Rectal smooth muscle tissue (tissue), 1 donor: ENCODE measurements at regions not wholly inside any gene's neighbourhood (a gene's known extent, or its start where the extent isn't known, plus 50 kb on each side); places are given as distances from the start of the nearest gene placed in this dataset.
"Not testable (repeated sequence)": the region's sequence is repeated elsewhere in the genome, so short reads cannot be mapped to it uniquely, and the experiment has no call there.

Experiments used
- H3K27ac ChIP-seq: one replicate; pipeline ENCODE4 v1.7.0; 2013; ENCODE audit warnings: low read depth, low read length, inconsistent platforms
- H3K27me3 ChIP-seq: one replicate; pipeline ENCODE4 v1.7.0; 2013; ENCODE audit warnings: low read length; ENCODE audit not compliant: control insufficient read depth, insufficient read depth
- H3K36me3 ChIP-seq: one replicate; pipeline ENCODE4 v1.7.0; 2013; ENCODE audit warnings: low read length; ENCODE audit not compliant: control insufficient read depth, insufficient read depth
- H3K4me1 ChIP-seq: one replicate; pipeline ENCODE4 v1.7.0; 2013; ENCODE audit warnings: low read length; ENCODE audit not compliant: control insufficient read depth, insufficient read depth
- H3K4me3 ChIP-seq: one replicate; pipeline ENCODE4 v1.7.0; 2013; ENCODE audit warnings: low read length
- H3K9ac ChIP-seq: one replicate; pipeline ENCODE4 v1.7.0; 2013; ENCODE audit warnings: low read length

- no peaks in the 10 kb centered on the region for H3K36me3 ChIP-seq
- H3K4me1 ChIP-seq: no peaks in the 10 kb centered on the region
- H3K4me3 ChIP-seq: no peak overlapping the region
- H3K9ac ChIP-seq: no peak overlapping the region
- no peak overlapping the region for H3K27ac ChIP-seq
- no peaks in the 10 kb centered on the region for H3K27me3 ChIP-seq
Measured at GRCh38 chr1:200296091-200296661, 113.7 kb downstream of the ZNF281 start.

DNA sequence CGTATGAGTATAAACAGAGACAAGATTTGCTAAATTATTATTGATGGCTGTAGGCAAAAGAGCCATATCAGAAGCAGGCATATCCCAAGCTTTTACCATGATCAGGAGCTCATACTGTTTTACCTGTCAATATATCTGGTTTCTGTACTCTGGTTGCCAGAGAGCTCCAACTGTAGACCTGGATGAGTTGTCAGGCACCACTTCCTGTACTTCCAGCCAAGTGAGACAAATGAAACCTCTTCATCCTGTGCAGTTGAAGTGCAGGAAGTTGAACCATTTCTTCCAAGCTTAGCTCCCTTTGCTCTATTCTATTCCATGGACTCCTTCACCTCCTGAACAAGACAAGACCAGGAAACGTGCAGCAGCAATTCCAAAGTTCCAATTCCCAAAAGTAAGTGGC, 115.6 kb downstream of the ZNF281 start:
- no peak overlapping the region for H3K9ac ChIP-seq
- H3K4me1 ChIP-seq: no peaks in the 10 kb centered on the region
- no peaks in the 10 kb centered on the region for H3K27me3 ChIP-seq
- no peak overlapping the region for H3K4me3 ChIP-seq
- H3K36me3 ChIP-seq: no peaks in the 10 kb centered on the region
- no peak overlapping the region for H3K27ac ChIP-seq

GRCh38 chr1:200292699-200293098, 117.1 kb downstream of the ZNF281 start:
- H3K27me3 ChIP-seq: no peaks in the 10 kb centered on the region
- no peaks in the 10 kb centered on the region for H3K4me1 ChIP-seq
- no peak overlapping the region for H3K4me3 ChIP-seq
- H3K27ac ChIP-seq: no peak overlapping the region
- H3K36me3 ChIP-seq: no peaks in the 10 kb centered on the region
- H3K9ac ChIP-seq: no peak overlapping the region

DNA sequence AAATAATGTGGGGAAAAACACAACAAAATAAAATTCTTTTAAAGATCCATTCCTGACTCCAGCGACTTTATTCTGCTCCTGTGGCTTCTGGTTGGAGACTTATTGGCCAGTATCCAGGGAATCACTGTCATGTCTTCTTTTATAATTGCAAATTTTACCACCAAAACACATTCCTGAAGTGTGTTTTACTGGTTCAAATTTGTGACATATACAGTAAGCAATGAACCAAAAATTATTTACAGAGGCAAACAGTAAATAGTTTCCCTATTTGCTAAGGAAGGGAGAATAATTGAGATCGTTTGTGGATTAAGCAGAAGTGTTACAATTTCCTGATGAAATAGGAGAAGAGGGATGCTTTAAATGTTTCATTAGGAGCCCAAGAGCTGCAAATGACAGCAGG, 118.7 kb downstream of the ZNF281 start:
- Histone ChIP-seq H3K4me3 (no peak overlapping the region), H3K27me3 (no peaks in the 10 kb centered on the region), H3K36me3 (no peaks in the 10 kb centered on the region), H3K9ac (no peak overlapping the region), H3K4me1 (no peaks in the 10 kb centered on the region), H3K27ac (no peak overlapping the region)

DNA sequence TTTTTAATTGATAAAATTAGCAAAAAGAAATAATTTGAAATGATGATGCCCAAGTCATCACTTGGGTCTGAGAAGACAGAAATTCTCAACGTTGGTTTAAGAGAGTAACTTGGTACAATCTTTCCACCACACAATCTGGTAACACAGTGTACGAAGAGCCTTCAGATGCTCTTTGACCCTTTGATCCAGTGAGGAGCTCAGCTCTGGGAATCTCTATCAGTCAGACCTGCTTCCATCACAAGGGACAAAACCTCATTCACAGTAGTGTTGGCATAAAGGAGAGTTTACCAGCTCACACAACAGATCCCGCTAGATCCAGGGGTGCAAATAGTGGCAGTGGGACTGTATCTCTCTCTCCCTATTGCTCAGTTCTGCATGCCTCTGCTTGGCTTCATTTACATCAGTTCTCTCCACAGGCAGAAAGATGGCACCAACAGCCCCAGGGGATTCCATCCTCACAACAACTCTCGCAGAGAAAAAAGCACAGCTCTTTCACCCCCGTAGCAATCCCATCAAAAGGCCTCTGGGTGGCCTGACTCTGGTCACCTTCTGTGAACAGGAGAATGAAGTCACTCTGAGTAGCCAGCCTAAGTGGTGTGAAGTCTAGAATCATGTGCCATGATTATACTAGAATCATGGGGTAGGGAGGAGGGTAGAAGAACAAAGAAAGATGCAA, 119.7 kb downstream of the ZNF281 start:
- no peak overlapping the region for H3K4me3 ChIP-seq
- H3K27me3 ChIP-seq: no peaks in the 10 kb centered on the region
- no peak overlapping the region for H3K9ac ChIP-seq
- H3K27ac ChIP-seq: no peak overlapping the region
- no peaks in the 10 kb centered on the region for H3K36me3 ChIP-seq
- no peaks in the 10 kb centered on the region for H3K4me1 ChIP-seq

DNA sequence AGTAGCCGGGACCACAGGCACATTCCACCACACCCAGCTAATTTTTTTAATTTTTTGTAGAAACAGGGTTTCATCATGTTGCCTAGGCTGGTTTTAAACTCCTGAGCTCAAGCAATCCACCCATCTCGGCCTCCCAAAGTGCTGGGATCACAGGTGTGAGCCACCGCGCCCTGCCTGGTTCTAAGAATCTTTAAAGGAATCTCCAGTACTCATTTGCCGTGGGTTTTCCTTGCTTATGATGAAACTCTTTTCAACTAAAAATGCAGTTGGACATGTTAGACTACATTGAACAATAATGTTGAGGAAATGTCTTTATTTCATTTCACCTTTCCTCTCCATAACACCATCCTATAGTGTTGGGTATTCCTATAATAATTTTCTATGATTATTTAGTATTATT, 121.6 kb downstream of the ZNF281 start:
- H3K27ac ChIP-seq: no peak overlapping the region
- no peak overlapping the region for H3K4me3 ChIP-seq
- H3K4me1 ChIP-seq: no peaks in the 10 kb centered on the region
- H3K9ac ChIP-seq: no peak overlapping the region
- no peaks in the 10 kb centered on the region for H3K36me3 ChIP-seq
- H3K27me3 ChIP-seq: no peaks in the 10 kb centered on the region

DNA sequence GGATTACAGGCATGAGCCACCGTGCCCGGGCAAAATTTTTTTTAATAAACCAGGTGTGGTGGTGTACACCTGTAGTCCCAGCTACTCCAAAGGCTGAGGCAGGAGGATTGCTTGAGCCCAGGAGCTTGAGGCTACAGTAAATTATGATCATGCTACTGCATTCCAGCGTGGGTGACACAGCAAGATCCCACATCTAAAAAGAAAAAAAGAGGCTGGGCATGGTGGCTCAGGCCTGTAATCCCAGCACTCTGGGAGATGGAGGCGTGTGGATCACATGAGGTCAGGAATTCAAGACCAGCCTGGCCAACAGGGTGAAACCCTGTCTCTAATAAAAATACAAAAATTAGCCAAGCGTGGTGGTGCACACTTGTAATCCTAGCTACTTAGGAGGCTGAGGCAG, 125.6 kb downstream of the ZNF281 start:
- not testable (repeated sequence) for H3K27ac ChIP-seq, H3K27me3 ChIP-seq, H3K4me1 ChIP-seq, H3K36me3 ChIP-seq, H3K9ac ChIP-seq, H3K4me3 ChIP-seq

DNA sequence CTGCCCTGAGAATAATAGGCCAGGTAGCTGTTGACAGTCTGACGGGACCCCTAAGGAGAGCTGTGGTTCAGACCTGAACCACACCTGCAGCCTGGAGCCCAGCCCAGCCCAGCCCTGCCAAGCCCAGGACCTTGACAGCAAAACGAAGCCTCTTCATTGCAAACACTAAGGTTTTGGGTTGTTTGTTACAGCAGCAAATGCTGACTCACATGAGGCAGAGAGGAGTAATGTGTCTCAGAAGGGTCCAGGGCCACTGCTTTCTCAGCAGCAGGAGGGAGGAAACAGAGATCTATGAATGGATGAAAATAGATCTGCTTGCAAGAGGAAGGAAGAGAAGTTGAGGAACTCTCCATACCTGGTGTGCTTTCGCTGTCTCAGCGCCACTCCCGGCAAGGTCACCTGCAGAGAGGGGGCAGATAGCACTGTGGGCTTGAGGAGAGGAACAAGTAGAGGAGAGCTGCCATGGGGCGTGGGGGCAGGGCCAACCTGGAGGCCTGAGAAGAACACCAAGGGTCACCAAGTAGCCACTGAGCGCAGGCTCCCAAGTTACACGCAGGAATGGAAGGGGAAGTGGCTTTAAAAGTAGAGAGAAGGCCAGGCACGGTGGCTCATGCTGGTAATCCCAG, 127.2 kb downstream of the ZNF281 start:
- H3K4me1 ChIP-seq: no peaks in the 10 kb centered on the region
- H3K27me3 ChIP-seq: no peaks in the 10 kb centered on the region
- H3K4me3 ChIP-seq: no peak overlapping the region
- no peak overlapping the region for H3K9ac ChIP-seq
- no peaks in the 10 kb centered on the region for H3K36me3 ChIP-seq
- H3K27ac ChIP-seq: no peak overlapping the region

GRCh38 chr1:200281201-200281835, 128.5 kb downstream of the ZNF281 start:
- Histone ChIP-seq H3K9ac (no peak overlapping the region), H3K4me1 (no peaks in the 10 kb centered on the region), H3K27ac (no peak overlapping the region), H3K36me3 (no peaks in the 10 kb centered on the region), H3K27me3 (no peaks in the 10 kb centered on the region), H3K4me3 (no peak overlapping the region)

DNA sequence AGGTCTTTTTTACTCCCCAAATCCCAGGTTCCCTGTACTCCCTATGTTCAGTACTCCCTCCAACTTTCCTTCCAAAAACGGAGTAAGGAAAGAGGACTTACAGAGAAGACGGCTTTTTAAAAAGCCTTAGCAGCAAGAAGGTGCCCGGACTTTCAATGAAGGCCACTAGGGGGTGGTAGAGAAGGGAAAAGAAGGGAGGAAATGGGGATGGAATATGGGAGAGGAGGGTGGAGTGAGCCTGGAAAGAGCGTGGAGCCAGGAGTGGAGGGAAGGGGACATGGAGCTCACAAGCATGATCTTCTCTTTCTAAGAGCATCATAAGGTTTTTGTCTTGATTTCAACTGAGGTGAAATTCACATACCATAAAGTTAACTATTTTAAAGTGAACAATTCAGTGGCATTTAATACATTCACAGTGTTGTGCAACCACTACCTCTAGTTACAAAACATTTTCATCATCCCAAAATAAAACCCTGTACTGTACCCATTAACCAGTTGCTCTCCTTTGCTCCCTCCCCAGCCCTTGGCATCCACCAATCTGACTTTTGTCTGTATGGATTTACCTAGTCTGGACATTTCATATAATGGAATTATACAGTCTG, 129.9 kb downstream of the ZNF281 start:
- Histone ChIP-seq H3K27ac (no peak overlapping the region), H3K27me3 (no peaks in the 10 kb centered on the region), H3K9ac (no peak overlapping the region), H3K4me1 (no peaks in the 10 kb centered on the region), H3K36me3 (no peaks in the 10 kb centered on the region), H3K4me3 (no peak overlapping the region)

DNA sequence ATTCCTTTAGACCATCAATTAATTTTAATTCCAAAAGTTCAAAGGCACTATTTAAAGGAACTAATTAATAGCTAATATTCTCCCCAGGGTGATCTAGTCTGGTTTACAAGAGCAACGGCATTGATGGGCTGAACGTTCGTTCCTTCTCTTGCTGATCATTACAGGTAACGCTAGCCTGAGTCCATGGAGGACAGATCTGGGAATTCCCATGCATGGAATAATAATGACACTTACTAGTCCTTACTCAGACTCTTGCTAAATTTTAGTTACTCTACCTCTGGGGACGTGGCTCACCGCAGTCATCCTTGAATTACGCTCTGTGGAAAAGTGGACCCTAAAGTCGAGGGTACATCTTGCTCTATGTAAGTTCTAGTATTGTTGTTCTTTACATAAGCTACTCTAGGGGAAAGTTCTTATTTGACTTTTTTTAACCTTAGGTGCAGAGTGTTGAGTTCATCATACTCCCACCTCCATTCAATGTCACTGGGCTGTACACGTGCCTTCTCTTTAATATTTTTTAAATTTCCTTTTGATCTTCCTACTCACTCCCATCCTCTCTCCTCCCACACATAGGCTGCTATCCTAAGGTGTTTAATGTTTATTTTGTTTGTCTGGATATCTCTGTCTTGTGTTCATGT, 133.9 kb downstream of the ZNF281 start:
- no peaks in the 10 kb centered on the region for H3K36me3 ChIP-seq
- H3K4me3 ChIP-seq: no peak overlapping the region
- H3K4me1 ChIP-seq: no peaks in the 10 kb centered on the region
- H3K27me3 ChIP-seq: no peaks in the 10 kb centered on the region
- H3K9ac ChIP-seq: no peak overlapping the region
- H3K27ac ChIP-seq: no peak overlapping the region

DNA sequence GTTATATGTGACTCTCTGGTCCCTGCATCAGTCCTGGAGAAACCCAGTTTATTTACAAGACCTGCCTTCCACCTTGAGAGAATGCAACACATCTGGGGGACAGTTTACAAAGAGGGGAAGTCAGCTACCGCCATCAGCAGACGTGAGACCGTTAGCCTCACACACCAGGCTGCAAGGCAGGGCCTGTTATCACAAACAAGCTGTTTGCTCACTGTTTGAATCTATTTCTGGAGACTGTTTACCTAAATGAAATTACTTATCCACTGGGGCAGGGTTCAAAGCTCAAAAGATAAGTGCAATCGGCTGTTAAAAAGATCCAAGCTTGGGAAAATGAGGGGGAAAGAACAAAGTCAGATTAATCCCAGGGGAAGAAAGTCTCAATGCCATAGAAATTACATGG, 134.4 kb downstream of the ZNF281 start:
- Histone ChIP-seq H3K36me3 (no peaks in the 10 kb centered on the region), H3K27ac (no peak overlapping the region), H3K27me3 (no peaks in the 10 kb centered on the region), H3K9ac (no peak overlapping the region), H3K4me1 (no peaks in the 10 kb centered on the region), H3K4me3 (no peak overlapping the region)
